ENCODE measurements at regions not wholly inside any gene's neighbourhood (a gene's known extent, or its start where the extent isn't known, plus 50 kb on each side); places are given as distances from the start of the nearest gene placed in this dataset.

GRCh38 chr16:9302072-9302471 lies 210.6 kb downstream of the HAPSTR1 start:
- no peak for DNase-seq

GRCh38 chr16:9306753-9307152 lies 215.3 kb downstream of the HAPSTR1 start:
- DNase-seq, result no peak

GRCh38 chr16:9307446-9307845 lies 216.0 kb downstream of the HAPSTR1 start:
- DNase-seq, result no peak

- DNase-seq, result no peak
Measured at GRCh38 chr16:9308356-9308801, 216.9 kb downstream of the HAPSTR1 start.

- no peak for DNase-seq
Measured at GRCh38 chr16:9308850-9309249, 217.4 kb downstream of the HAPSTR1 start.

GRCh38 chr16:9309844-9310243 lies 218.4 kb downstream of the HAPSTR1 start:
- no peak for DNase-seq

GRCh38 chr16:9311303-9311954 lies 220.0 kb downstream of the HAPSTR1 start:
- peak in 1 of 3 donors; percentile 30 for DNase-seq

- DNase-seq, result no peak
Measured at GRCh38 chr16:9316008-9316407, 224.6 kb downstream of the HAPSTR1 start.

- no peak for DNase-seq
Measured at GRCh38 chr16:9316615-9317014, 225.2 kb downstream of the HAPSTR1 start.

GRCh38 chr16:9318764-9319163 lies 227.3 kb downstream of the HAPSTR1 start:
- DNase-seq, result no peak

GRCh38 chr16:9322769-9323168 lies 231.3 kb downstream of the HAPSTR1 start:
- no peak for DNase-seq

- peak in 1 of 3 donors; percentile 22 for DNase-seq
Measured at GRCh38 chr16:9323170-9323569, 231.7 kb downstream of the HAPSTR1 start.

- DNase-seq, result no peak
Measured at GRCh38 chr16:9327253-9327652, 235.8 kb downstream of the HAPSTR1 start.

GRCh38 chr16:9328411-9328810 lies 237.0 kb downstream of the HAPSTR1 start:
- DNase-seq, result peak in 1 of 3 donors; percentile 50

- DNase-seq, result peak in 1 of 3 donors; percentile 28
Measured at GRCh38 chr16:9330095-9330494, 238.7 kb downstream of the HAPSTR1 start.

GRCh38 chr16:9331503-9331902 lies 240.1 kb downstream of the HAPSTR1 start:
- no peak for DNase-seq

GRCh38 chr16:9332574-9333148 lies 241.2 kb downstream of the HAPSTR1 start:
- no peak for DNase-seq

- DNase-seq, result no peak
Measured at GRCh38 chr16:9333469-9333868, 242.0 kb downstream of the HAPSTR1 start.

- peak in 1 of 3 donors; percentile 13 for DNase-seq
Measured at GRCh38 chr16:9334103-9334502, 242.7 kb downstream of the HAPSTR1 start.

- DNase-seq, result no peak
Measured at GRCh38 chr16:9337308-9338032, 246.0 kb downstream of the HAPSTR1 start.

- no peak for DNase-seq
Measured at GRCh38 chr16:9338068-9338467, 246.6 kb downstream of the HAPSTR1 start.

- no peak for DNase-seq
Measured at GRCh38 chr16:9338510-9338909, 247.1 kb downstream of the HAPSTR1 start.
